Astrocyte (in vitro differentiated cells and primary cell): ENCODE measurements at regions not wholly inside any gene's neighbourhood (a gene's known extent, or its start where the extent isn't known, plus 50 kb on each side); places are given as distances from the start of the nearest gene placed in this dataset.

ENCODE experiments used
- DNase-seq: peaks from one replicate; pipeline ENCODE4 v3.0.0-alpha.2; 2010; ENCODE audit warnings: low read depth
- FAIRE-seq: peaks from 2 replicates; lab custom pipeline; 2011; peaks lifted over from hg19 to GRCh38; lab: Jason Lieb, UNC
- H2AFZ ChIP-seq: 2 replicates; pipeline ENCODE4 v1.6.0; 2012; ENCODE audit warnings: low read depth, low read length, inconsistent platforms
- H3K27ac ChIP-seq: 2 replicates; pipeline ENCODE4 v1.5.1; 2011; ENCODE audit warnings: low read depth, low read length, inconsistent platforms
- H3K27me3 ChIP-seq: 2 replicates; pipeline ENCODE4 v1.6.0; 2011; ENCODE audit warnings: low read length, inconsistent platforms; ENCODE audit not compliant: insufficient read depth
- H3K36me3 ChIP-seq: 2 replicates; pipeline ENCODE4 v1.5.1; 2011; ENCODE audit warnings: low read length, inconsistent platforms; ENCODE audit not compliant: insufficient read depth
- H3K4me1 ChIP-seq: 2 replicates; pipeline ENCODE4 v1.5.1; 2011; ENCODE audit warnings: low read length, inconsistent platforms; ENCODE audit not compliant: insufficient read depth
- H3K4me2 ChIP-seq: 2 replicates; pipeline ENCODE4 v1.6.0; 2012; ENCODE audit warnings: low read length, inconsistent platforms
- H3K4me3 ChIP-seq: 2 replicates; pipeline ENCODE4 v1.5.1; 2011; ENCODE audit warnings: low read depth, mild to moderate bottlenecking, low read length, inconsistent platforms; ENCODE audit not compliant: insufficient read depth
- H3K79me2 ChIP-seq: 2 replicates; pipeline ENCODE4 v1.6.0; 2012; ENCODE audit warnings: mild to moderate bottlenecking, low read length, inconsistent platforms; ENCODE audit not compliant: insufficient read depth
- H3K9ac ChIP-seq: 2 replicates; pipeline ENCODE4 v1.6.0; 2012; ENCODE audit warnings: mild to moderate bottlenecking, low read length, inconsistent platforms
- H3K9me3 ChIP-seq: 2 replicates; pipeline ENCODE4 v1.5.1; 2012; ENCODE audit warnings: low read depth, mild to moderate bottlenecking, low read length, inconsistent platforms; ENCODE audit not compliant: insufficient read depth
- H4K20me1 ChIP-seq: 2 replicates; pipeline ENCODE4 v1.6.0; 2012; ENCODE audit warnings: low read length, inconsistent platforms; ENCODE audit not compliant: insufficient read depth
- H3K27ac Mint-ChIP-seq: one replicate; pipeline ENCODE4 v1.8.0; 2021; ENCODE audit warnings: mild to moderate bottlenecking, mixed read lengths; ENCODE audit not compliant: unreplicated experiment
- H3K27me3 Mint-ChIP-seq: one replicate; pipeline ENCODE4 v1.8.0; 2021; ENCODE audit warnings: low read depth, mixed read lengths; ENCODE audit not compliant: unreplicated experiment
- H3K36me3 Mint-ChIP-seq: one replicate; pipeline ENCODE4 v1.8.0; 2021; ENCODE audit warnings: low read depth, mixed read lengths; ENCODE audit not compliant: unreplicated experiment
- H3K4me1 Mint-ChIP-seq: one replicate; pipeline ENCODE4 v1.8.0; 2021; ENCODE audit warnings: low read depth, mixed read lengths; ENCODE audit not compliant: unreplicated experiment
- H3K4me3 Mint-ChIP-seq: one replicate; pipeline ENCODE4 v1.8.0; 2021; ENCODE audit warnings: mild to moderate bottlenecking, moderate library complexity, mixed read lengths; ENCODE audit not compliant: unreplicated experiment
- H3K9me3 Mint-ChIP-seq: one replicate; pipeline ENCODE4 v1.8.0; 2021; ENCODE audit warnings: mild to moderate bottlenecking, mixed read lengths; ENCODE audit not compliant: unreplicated experiment
- CTCF ChIP-seq: IDR thresholded peaks from 2 replicates; pipeline ENCODE4 v1.5.1; 2011; ENCODE audit warnings: low read depth, mild to moderate bottlenecking, inconsistent platforms, low read length, moderate library complexity; ENCODE audit not compliant: insufficient read depth
- EZH2 ChIP-seq: IDR thresholded peaks from 2 replicates; pipeline ENCODE4 v1.6.1; 2012; ENCODE audit warnings: mild to moderate bottlenecking, low read length, inconsistent platforms; ENCODE audit not compliant: insufficient read depth

- Histone ChIP-seq H3K9ac (no peak overlapping the region), H4K20me1 (no peaks in the 10 kb centered on the region), H3K9me3 (no peaks in the 10 kb centered on the region), H3K36me3 (no peaks in the 10 kb centered on the region), H3K79me2 (no peaks in the 10 kb centered on the region), H3K4me3 (no peak overlapping the region), H3K27ac (no peak overlapping the region), H3K4me2 (no peak overlapping the region), H3K4me1 (no peaks in the 10 kb centered on the region), H2AFZ (no peak overlapping the region), H3K27me3 (no peaks in the 10 kb centered on the region)
- Mint-ChIP-seq H3K9me3 (no peaks in the 10 kb centered on the region), H3K36me3 (no peaks in the 10 kb centered on the region), H3K27ac (peak overlapping the region; percentile 81), H3K4me1 (peaks cover 24% of the 10 kb centered on the region), H3K4me3 (no peak overlapping the region), H3K27me3 (no peaks in the 10 kb centered on the region)
- TF ChIP-seq EZH2 (no peak), CTCF (no peak)
- FAIRE-seq: no peak
- no peak for DNase-seq
These were observed 293.5 kb upstream of the SUCLG2 start for GRCh38 chr3:67947808-67948508.

- Histone ChIP-seq H3K9ac (no peak overlapping the region), H3K36me3 (no peaks in the 10 kb centered on the region), H3K4me1 (no peaks in the 10 kb centered on the region), H3K27ac (no peak overlapping the region), H3K4me3 (no peak overlapping the region), H3K9me3 (no peaks in the 10 kb centered on the region), H3K79me2 (no peaks in the 10 kb centered on the region), H3K4me2 (no peak overlapping the region), H2AFZ (no peak overlapping the region), H4K20me1 (no peaks in the 10 kb centered on the region), H3K27me3 (no peaks in the 10 kb centered on the region)
- FAIRE-seq (no peak), DNase-seq (peak; percentile 18)
- no peak for TF ChIP-seq CTCF
- TF ChIP-seq EZH2: no peak
- no peaks in the 10 kb centered on the region for H3K27me3 Mint-ChIP-seq
- no peaks in the 10 kb centered on the region for H3K36me3 Mint-ChIP-seq
- peaks cover 24% of the 10 kb centered on the region for H3K4me1 Mint-ChIP-seq
- H3K27ac Mint-ChIP-seq: peak overlapping the region; percentile 95
- no peak overlapping the region for H3K4me3 Mint-ChIP-seq
- no peaks in the 10 kb centered on the region for H3K9me3 Mint-ChIP-seq
These were observed 292.0 kb upstream of the SUCLG2 start for GRCh38 chr3:67946436-67946835.

GRCh38 chr3:67943546-67943945 lies 289.1 kb upstream of the SUCLG2 start:
- Histone ChIP-seq H2AFZ (no peak overlapping the region), H3K4me3 (no peak overlapping the region), H3K9me3 (no peaks in the 10 kb centered on the region), H3K27me3 (no peaks in the 10 kb centered on the region), H3K9ac (no peak overlapping the region), H3K27ac (no peak overlapping the region), H3K4me1 (no peaks in the 10 kb centered on the region), H3K36me3 (no peaks in the 10 kb centered on the region), H3K4me2 (no peak overlapping the region), H3K79me2 (no peaks in the 10 kb centered on the region), H4K20me1 (no peaks in the 10 kb centered on the region)
- no peak for FAIRE-seq
- no peak overlapping the region for H3K27ac Mint-ChIP-seq
- H3K4me3 Mint-ChIP-seq: no peak overlapping the region
- no peak for TF ChIP-seq EZH2
- no peak for TF ChIP-seq CTCF
- H3K4me1 Mint-ChIP-seq: peaks cover 24% of the 10 kb centered on the region
- no peaks in the 10 kb centered on the region for H3K36me3 Mint-ChIP-seq
- DNase-seq: no peak
- no peaks in the 10 kb centered on the region for H3K27me3 Mint-ChIP-seq
- H3K9me3 Mint-ChIP-seq: no peaks in the 10 kb centered on the region
